Left colon (tissue), 2 donors: ENCODE measurements at regions not wholly inside any gene's neighbourhood (a gene's known extent, or its start where the extent isn't known, plus 50 kb on each side); places are given as distances from the start of the nearest gene placed in this dataset.

Experiments used
- ATAC-seq: fragments of 200-7000 bp; cut with Tn5 transposase; one replicate; pipeline ENCODE4 v1.9.1; 2020; ENCODE audit warnings: mild to moderate bottlenecking, moderate library complexity
- DNase-seq, 2 donors: peaks; one replicate each; pipeline ENCODE4 v3.0.0-alpha.2; 2020
- intact Hi-C, 2 donors: fragments of 100-400 bp; cut with DNase I in 1 of 2; cut with micrococcal nuclease in 1 of 2; formaldehyde crosslinking; loops; one replicate each; pipeline versions ENCODE4 v1.11.2 to v1.14.0; 2022; cut with DNase I, micrococcal nuclease
- donor health status: DM: no; HTN: no; CAD: no.
- donor health status: DM: yes; HTN: yes; CAD: no.

DNA sequence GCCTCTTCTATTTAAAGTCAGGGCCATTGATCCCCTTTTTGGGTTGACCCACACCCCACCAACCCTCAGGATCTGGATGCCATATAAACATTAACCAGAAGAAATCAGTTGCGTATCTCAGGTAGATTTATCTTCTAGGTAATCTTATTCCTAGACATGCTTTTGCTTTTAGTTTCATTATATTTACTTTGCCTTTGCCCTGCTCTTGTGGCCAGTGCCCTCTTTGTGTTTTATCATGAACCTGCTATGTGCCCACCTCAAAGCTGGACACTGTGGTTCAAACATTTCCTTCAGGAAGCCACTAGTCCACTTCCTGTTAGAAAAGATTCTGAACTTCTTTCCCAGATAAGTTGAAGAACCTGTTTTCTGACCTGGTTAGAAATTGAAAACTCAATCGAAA lies 117.4 kb upstream of the EDNRA start:
- ATAC-seq (peak; percentile 51), DNase-seq (no peak)
- intact Hi-C loops: no loop called here

DNA sequence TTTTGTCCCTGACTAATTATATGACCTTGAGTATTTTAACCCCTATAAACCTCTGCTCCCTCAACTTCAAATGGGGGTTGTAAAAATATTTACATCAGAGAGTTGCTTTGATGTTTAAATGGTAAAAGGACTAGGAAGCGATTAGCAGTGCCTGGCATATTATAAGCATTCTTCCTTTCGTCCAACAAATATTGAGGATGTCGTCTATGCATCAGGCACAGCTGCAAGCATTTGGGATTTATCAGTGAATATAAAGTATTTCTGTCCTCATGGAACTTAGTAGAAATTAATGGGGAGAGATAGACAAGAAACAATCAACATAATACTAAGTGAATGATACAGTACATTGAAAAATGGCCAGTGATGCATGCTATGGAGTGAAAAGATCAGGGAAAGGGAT lies 115.5 kb upstream of the EDNRA start:
- DNase-seq: no peak
- ATAC-seq: no peak
- intact Hi-C loops: no loop called here

GRCh38 chr4:147366164-147366563 lies 114.7 kb upstream of the EDNRA start:
- intact Hi-C loops: no loop called here
- DNase-seq: no peak
- ATAC-seq: no peak

DNA sequence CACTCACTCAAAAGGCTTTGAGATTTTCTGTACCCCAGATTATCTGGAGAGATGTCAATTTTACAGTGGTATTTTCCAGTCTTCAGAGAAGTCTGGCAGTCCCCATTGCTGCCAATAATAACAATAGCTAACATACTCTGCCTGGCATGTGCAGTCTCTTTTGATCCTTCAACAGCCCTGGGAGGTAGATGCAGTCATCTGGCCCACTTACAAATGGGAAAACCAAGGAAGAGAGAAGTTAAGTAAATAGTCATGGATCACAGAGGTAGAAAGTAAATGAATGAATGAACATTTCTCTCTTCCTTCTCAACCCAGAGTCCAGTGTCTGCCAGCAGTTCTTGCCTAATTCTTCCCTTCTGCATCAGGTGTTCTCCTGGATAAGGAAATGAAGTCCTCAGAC lies 113.0 kb upstream of the EDNRA start:
- intact Hi-C loops: no loop called here
- ATAC-seq (no peak), DNase-seq (no peak)

DNA sequence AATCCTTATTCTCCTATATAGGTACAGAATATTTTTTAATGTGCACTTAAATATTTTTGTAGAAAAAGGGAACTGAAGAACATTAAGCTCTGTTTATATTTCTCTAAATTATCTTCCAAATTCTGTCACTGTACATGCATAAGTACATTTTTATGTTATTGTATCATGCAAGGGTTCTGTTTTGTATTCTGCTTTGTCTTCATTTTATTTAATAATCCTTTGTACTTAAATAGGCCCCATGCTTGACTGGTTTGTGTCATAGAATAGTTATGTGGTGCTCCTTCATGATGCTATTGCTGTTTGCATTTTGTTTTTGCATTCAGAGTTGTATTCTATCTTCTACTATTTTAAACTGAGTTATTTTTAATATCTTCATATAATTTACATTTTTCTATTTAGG lies 111.9 kb upstream of the EDNRA start:
- DNase-seq (no peak), ATAC-seq (no peak)
- intact Hi-C loops: no loop called here

DNA sequence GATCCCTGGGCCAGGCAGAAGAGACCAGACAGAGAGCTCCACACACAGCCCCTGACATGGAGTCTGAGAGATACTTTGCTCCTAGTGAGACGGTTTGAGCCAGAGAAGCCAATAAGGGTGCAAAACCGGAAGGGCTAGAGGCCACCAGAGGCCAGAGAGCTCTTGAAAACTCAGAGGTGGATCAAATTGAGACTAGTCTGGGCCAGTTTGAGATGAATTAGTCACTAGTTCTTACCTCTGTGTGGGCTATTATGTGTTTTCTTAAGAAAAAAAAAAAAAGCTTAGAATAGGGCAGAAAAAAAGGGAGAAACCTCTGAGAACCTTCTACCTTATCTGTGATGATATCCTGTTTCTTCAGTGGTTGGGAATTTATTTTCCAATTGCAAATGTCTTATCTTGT lies 110.4 kb upstream of the EDNRA start:
- no peak for DNase-seq
- peak; percentile 22 for ATAC-seq
- intact Hi-C loops: no loop called here

DNA sequence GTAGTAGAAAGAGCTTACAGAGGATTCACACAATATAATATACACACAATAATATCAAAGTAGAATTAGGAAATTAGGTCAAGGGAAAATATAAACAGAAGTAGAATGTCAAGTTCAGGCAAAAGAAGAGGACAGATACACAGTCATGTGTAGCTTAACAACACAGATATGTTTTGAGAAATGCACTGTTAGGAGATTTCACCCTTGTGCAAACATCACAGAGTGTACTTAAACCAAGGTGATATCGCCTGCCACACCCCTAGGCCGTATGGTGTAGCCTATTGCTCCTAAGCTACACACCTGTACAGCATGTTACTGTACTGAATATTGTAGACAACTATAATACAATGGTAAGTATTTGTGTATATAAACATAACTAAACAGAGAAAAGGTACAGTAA lies 110.0 kb upstream of the EDNRA start:
- intact Hi-C loops: no loop called here
- peak; percentile 100 for ATAC-seq

GRCh38 chr4:147371661-147372060 lies 109.2 kb upstream of the EDNRA start:
- DNase-seq (no peak), ATAC-seq (peak; percentile 39)
- intact Hi-C loops: no loop called here

More for the DNA sequence above, 110.0 kb upstream of the EDNRA start:
- DNase-seq: peak; percentile 68 to 83

DNA sequence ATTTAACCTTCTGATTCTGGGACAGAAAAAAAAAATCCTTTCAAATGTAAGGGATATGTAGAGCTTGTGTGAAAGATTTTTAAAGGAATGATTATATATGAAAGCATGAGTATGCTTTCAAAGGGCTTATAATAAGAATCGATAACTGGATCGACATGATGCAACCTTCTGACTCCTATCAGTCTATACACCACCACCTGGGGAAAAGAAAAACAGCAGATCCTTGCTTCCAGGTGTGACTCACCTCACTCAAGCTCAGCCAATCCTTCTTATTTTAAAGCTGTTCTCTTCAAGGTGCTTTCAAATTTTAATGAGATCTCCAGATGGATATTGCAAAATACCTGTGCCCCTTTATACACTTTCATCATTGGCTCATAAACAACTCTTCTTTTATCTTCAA lies 102.1 kb upstream of the EDNRA start:
- intact Hi-C loops: no loop called here
- ATAC-seq (peak; percentile 86), DNase-seq (no peak)

DNA sequence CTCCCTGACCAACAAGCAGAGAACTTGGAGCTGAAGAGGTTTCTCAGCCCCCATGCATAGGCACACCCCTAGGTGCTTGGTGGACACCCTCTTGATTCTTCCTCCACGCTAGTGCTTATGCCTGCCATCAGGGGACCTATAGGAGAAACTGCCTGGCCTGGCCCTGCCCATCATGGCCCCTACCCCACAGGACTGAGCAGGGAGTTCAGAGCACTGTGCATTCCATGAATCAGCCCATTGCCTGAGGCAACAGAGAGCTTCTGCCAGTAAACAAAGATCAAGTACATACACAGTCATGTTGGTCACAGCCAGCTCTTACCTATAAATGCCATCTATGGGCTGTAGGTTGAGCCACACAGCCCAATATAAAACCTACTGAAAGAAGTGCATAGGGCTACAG lies 99.1 kb upstream of the EDNRA start:
- DNase-seq (no peak), ATAC-seq (no peak)
- intact Hi-C loops: no loop called here

- intact Hi-C loops: no loop called here
- ATAC-seq: no peak
- DNase-seq: no peak
Measured at GRCh38 chr4:147388018-147388417, 92.9 kb upstream of the EDNRA start.

DNA sequence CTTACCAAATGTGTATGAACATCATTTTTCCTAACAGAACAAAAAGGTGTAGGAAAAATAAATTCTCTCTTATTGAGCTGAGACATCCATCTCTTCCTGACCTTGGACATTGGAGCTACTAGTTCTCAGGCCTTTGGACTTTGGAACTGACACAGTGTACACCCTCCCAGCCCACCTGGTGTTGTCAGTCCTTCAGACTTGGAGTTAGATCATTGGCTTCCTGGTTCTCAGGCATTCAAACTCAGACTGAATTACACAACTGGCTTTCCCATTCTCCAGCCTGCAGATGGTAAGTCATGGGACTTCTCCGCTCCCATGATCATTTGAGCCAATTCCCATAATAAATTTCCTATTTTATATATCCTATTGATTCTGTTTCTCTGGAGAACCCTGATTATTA lies 84.8 kb upstream of the EDNRA start:
- no peak for DNase-seq
- ATAC-seq: peak; percentile 23
- intact Hi-C loops: no loop called here

DNA sequence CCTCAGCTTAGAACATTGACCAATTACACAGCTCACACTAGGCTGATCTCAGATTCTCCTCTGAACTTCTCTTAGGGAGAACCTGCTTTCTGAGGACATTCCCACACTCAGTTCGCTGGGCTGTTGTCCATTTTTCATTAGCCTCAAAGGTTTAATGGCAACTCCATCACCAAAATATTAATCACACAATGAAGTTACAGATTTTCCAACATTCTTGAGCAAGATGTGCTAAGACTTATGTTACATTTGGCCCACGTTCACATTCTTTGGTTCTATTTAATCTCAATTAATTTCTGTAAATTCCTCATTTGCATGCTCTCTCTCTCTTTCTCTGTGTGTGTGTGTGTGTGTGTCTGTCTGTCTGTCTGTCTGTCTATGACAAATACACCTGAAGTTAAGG lies 82.3 kb upstream of the EDNRA start:
- intact Hi-C loops: no loop called here
- DNase-seq (no peak), ATAC-seq (no peak)

DNA sequence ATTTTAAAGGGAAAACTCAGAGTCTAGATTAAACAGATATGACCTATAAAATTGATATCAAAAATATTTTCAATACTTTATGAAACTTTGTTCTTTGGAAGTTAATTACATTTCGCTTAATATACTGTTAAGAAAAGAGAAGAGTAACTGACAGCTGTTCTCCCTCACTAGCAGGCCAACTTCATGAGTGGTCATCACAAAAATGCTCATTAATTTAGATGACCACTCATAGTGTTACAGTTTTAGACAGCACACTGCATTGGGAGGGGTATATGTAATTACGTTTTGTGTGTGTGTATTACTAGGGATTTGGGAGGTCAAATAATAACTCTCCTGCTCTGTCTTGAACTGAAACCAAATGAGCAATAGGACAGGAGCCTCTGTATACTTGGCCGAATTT lies 80.2 kb upstream of the EDNRA start:
- intact Hi-C loops: no loop called here
- ATAC-seq: no peak
- no peak for DNase-seq

GRCh38 chr4:147401221-147401620 lies 79.7 kb upstream of the EDNRA start:
- DNase-seq: no peak
- intact Hi-C loops: no loop called here
- no peak for ATAC-seq

DNA sequence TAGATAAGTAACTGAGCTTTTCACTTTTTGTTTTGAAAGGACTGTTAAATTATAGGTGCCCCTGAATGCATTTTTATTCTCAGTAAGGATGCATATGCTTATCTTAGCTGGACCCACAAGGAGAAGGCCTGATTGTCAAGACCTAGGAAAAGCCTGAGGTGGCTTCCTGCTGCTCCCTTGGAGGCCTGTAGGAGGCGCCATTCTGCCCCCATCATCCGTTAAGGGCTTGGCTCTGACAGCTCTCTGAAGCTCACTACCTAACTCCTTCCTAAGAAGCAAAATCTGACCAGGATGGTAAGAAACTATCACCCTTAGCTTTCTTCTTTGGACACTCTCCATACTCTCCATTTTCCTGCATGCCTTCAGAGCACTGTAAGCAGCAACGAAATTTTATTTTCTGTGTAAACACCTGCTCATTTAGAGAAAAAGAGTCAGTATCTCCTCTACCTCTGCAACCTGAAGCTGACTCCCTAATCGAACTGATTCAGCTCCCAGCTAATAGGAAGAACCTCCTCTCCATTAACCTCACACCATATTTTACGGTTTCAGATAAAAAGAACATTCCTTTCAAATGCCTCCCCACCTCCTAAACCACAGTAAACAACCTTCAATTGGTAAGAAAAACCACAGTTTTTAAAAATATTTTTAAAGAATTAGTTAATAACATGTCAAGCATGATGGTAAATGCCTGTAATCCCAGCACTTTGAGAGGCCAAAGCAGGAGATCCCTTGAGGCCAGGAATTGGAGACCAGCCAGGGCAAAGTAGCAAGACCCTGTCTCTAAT lies 73.4 kb upstream of the EDNRA start:
- DNase-seq (no peak), ATAC-seq (no peak)
- intact Hi-C loops: no loop called here

GRCh38 chr4:147408189-147408588 lies 72.7 kb upstream of the EDNRA start:
- intact Hi-C loops: no loop called here
- no peak for DNase-seq
- no peak for ATAC-seq

DNA sequence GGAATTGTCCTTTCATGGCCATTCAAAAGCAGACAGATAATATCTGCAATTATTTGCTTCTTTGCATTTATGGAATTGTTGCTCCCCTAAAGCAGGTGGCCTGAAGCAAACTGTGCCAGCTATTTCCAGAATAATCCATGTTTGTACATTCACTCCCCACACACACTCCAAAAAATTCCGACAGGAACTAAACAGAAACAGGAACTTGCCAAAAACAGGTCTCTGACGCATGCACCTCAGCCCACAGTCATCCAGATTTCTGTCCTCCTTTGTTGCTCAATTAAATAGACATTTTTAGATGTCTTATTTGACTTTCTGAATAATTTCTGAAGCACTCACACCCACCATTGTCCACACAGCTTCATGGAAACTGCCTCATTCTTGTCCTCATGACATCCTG lies 71.5 kb upstream of the EDNRA start:
- intact Hi-C loops: no loop called here
- no peak for DNase-seq
- no peak for ATAC-seq

DNA sequence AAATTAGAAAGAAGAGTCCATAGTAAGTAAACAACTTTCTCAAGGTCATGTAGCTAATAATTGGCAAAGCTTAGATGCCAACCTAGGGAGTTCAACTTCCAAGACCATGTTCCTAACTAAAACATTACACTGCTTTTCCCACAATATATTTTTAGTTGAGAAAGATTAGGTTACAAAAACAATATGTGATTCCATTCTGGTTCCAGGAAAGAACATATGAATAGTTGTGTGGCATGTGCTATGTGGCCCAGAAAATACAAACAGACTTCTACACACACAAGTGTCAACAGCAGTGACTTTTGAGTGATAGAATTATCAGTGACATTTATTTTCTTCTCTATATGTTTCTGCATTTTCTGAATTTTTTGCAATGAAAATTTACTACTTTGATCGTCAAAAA lies 62.7 kb upstream of the EDNRA start:
- ATAC-seq: no peak
- intact Hi-C loops: no loop called here
- DNase-seq: no peak

DNA sequence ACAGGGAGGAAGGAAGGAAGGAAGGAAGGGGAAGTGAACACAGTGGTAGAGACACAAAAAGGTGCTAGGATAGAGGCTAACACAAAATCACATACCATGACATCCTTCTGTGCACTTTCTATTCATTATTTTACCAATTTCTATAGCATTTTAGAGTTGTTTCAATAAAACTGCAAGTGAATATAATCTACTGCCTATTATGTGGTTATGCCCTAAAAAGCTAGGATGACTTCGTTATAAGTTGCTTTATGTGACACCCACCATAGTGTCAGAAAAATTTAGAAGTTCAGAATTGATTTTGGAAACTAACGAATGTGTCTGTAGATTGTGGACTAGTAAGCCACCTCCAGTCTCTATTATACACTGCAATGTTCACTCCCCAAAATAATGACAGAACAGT lies 59.4 kb upstream of the EDNRA start:
- DNase-seq (no peak), ATAC-seq (no peak)
- intact Hi-C loops: no loop called here

- intact Hi-C loops: no loop called here
- no peak for ATAC-seq
- no peak for DNase-seq
Measured at GRCh38 chr4:147423229-147423628, 57.7 kb upstream of the EDNRA start.
